Ovary (tissue), 3 donors: ENCODE measurements at regions not wholly inside any gene's neighbourhood (a gene's known extent, or its start where the extent isn't known, plus 50 kb on each side); places are given as distances from the start of the nearest gene placed in this dataset.

Experiments used
- POLR2A ChIP-seq: fragments of 450-650 bp; IDR thresholded peaks from one replicate; pipeline ENCODE4 v1.6.1; 2017; ENCODE audit warnings: antibody characterized with exemption, mild to moderate bottlenecking, moderate library complexity
- TF ChIP-seq, protein P1 (sequence below), 3 donors: fragments of 450-650 bp in 2 of 3; fragments of 200-600 bp in 1 of 3; IDR thresholded peaks; one replicate each; pipeline versions ENCODE4 v1.5.1 to v1.8.0; 2016 to 2022; ENCODE audit warnings: antibody characterized with exemption in 3 of 3, mild to moderate bottlenecking in 1 of 3
- donor health status: DM: no; HTN: no; CAD: no.

DNA sequence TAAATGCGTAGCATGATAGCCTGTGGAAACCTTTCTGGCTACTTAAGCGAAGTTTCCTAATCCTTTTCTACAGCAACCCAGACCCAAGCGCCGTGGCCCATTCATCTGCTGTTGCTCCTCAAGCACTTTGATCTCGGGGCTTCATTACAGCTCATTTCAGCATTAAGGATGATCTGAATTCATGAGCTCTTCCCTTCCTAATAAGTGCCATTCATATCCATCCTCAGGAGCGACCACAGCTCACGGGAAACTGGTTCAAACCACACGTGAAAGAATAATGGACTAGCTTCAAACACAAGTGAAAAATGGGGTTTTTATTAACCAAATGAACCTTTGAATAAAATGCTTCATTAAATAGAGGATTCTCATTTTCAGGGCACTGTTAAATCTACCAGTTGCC is 202.6 kb upstream of the LEF1 start:
- TF ChIP-seq, protein P1, sequence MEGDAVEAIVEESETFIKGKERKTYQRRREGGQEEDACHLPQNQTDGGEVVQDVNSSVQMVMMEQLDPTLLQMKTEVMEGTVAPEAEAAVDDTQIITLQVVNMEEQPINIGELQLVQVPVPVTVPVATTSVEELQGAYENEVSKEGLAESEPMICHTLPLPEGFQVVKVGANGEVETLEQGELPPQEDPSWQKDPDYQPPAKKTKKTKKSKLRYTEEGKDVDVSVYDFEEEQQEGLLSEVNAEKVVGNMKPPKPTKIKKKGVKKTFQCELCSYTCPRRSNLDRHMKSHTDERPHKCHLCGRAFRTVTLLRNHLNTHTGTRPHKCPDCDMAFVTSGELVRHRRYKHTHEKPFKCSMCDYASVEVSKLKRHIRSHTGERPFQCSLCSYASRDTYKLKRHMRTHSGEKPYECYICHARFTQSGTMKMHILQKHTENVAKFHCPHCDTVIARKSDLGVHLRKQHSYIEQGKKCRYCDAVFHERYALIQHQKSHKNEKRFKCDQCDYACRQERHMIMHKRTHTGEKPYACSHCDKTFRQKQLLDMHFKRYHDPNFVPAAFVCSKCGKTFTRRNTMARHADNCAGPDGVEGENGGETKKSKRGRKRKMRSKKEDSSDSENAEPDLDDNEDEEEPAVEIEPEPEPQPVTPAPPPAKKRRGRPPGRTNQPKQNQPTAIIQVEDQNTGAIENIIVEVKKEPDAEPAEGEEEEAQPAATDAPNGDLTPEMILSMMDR (IDR thresholded peaks at IDR 0.05): no peak
- TF ChIP-seq POLR2A: no peak
